Activated CD8-positive, alpha-beta memory T cell treated with anti-CD3 and anti-CD28 coated beads for 4 hours (primary cell): ENCODE measurements at regions not wholly inside any gene's neighbourhood (a gene's known extent, or its start where the extent isn't known, plus 50 kb on each side); places are given as distances from the start of the nearest gene placed in this dataset.

ENCODE experiments used
- DNase-seq, 2 donors: peaks; one replicate each; pipeline ENCODE4 v3.0.0-alpha.2; 2020; ENCODE audit warnings: low read depth in 2 of 2

DNA sequence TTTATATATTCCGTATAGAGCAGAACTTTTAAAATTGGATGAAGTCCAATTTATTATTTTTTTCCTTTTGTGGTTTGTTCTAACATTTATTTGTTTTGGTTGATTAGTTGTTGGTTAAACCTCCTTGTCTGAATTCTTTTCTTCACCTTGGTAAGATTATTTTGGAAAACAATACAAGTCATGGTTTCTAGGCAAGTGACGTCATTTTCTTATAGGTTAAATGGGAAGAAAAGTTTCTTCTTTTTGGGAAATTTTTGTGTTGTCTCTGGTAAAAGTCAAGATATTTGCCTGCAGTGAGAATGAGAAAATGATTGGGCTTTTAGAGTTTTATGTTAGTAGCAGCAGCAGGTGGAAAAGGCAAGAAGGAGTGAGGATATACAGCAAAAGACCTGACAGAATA is 197.9 kb downstream of the OTOR start:
- no peak for DNase-seq

GRCh38 chr20:16947479-16947878 is 199.3 kb downstream of the OTOR start:
- DNase-seq: no peak

- DNase-seq: no peak
Observed at GRCh38 chr20:16951876-16952275, 203.7 kb downstream of the OTOR start.

DNA sequence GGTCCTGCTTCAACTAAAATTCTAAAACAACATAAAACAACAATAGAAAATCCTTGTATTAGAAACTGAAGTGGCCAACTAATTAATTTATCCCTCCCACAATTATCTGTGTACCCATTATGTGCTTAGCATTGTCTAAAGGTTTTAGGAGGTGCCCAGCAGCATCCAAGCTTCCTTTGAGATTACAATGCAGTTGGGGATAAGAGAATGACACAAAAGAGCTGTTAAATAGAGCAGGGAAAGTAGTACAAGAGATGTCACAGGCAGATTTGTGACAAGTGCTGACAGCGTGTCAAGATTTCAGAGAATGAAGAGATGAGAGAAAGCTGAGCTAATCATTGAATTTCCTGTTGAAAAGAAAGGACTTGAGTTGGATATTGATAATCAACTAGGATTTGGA is 204.8 kb downstream of the OTOR start:
- DNase-seq: no peak

- no peak for DNase-seq
Observed at GRCh38 chr20:16953858-16954257, 205.7 kb downstream of the OTOR start.

- DNase-seq: no peak
Observed at GRCh38 chr20:16955462-16955861, 207.3 kb downstream of the OTOR start.

- no peak for DNase-seq
Observed at GRCh38 chr20:16955971-16956370, 207.8 kb downstream of the OTOR start.

DNA sequence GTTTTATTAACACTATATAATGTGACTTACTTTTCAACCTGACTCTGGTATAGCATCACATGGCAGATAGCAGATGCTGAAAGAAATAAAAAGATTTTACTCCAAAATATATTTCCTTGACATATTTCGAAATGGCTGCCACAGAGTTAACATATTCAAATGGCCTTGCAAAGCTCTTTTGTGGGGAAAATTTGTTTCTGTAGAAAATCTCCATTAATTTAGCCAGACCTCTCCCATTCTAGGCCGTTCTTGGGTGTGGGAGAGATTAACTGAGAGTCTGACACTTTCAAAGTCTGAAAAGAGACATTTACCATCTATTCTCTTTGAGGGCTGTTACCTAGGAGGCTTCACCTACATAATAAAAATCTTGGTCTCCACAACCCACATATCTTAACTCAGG is 217.2 kb downstream of the OTOR start:
- DNase-seq: no peak

DNA sequence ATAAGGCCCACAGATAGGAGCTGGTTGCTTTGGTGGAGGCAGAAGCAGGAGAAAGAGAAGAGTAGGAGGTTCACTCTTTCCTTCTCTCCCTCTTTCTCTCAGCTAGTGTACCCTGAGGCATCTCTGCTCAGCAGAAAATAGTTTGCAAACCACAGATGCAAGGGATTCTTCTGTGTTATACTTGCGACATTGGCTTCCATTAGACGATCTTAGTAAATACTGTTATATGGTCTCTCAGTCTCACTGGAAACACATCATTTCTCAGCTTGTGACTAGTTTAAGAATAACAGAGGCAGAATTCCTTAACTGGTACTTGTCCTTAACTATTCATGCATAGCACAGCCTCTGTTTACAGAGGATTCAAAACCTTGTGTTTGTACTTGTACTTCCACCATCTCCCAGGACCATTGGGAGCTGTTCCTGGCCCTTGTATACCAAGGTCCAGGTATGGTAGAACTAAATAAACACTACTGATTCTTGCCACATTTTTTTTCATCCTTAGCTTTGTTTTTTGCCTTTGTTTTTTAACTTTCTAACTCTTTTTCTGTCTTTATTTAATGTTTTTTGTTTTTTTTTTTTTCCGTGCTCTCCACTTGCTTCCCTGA is 218.2 kb downstream of the OTOR start:
- no peak for DNase-seq

GRCh38 chr20:16968099-16968498 is 219.9 kb downstream of the OTOR start:
- DNase-seq: no peak

DNA sequence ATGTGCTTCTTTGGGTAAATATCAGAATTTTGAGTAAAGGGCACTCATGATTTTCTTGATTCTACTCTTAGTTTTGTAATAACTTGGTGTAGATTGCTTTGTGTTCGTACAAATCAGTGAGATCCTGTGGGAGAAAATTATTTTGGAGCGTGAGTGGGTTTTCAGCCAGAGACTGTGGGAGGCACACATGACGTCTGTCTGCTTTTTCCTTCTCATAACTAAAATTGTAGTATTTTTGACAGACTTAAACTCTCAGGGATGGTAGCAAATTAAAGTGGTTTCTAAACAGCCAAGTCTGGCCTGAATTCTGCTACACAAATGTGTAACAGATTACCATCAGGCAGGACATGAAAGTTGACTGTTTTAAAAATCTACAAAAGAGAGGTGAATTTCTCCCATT is 222.6 kb downstream of the OTOR start:
- DNase-seq: no peak

DNA sequence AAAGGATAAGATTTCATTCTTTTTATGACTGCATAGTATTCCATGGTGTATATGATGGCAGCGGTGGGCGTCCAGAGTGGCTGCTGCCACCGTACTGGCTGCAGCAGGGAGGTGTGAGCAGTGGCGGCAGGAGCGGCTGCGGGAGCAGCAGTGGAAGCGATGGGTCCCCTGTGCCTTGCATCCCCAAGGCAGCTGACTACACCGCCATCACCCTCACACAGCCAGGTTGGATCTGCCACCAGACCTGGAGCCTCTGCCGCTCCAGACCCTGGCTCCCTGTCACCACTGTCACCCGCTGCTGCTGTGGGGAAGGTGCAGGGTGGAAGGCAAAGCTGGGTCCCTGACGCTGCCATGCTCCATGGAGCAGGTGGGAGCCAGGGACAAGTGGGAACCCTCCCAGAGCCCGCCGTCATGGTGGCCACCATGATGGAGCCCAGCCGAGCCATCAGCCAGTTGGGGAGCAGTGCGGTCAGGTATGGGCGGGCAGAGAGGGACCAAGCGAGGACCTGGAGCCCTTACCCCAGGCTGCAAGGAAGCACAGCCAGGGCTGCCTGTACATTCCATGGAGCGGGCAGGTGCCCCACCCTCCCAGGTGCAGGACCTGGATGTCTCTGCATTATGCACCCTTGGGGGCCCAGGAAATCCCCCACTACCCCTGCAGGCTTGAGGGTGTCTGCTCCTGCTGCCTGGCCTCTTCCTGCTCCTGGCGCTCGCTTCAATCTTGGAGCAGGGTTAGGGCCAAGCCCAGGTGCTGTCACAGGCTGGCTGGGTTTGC is 226.1 kb downstream of the OTOR start:
- DNase-seq: no peak

- DNase-seq: no peak
Observed at GRCh38 chr20:16974855-16975162, 226.7 kb downstream of the OTOR start.

DNA sequence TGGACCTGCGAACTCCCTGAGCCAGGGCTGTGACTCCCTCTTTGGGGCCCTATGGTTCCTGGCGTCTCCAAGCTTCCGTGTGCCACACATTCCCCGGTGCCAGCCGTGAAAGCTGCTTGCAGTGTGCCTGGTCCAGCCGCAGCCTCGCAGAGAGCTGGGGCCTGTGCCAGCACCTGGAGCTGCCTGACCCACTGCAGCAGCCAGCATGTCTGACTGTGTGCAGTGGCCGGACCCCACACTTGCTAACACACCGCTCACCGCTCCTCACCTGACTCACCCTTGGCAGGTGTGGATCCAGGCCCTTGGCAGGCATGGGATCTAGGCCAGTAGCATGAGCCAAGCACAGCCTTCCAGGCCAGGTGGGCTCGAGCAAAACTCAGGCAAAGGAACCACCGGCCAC is 227.5 kb downstream of the OTOR start:
- DNase-seq: no peak

GRCh38 chr20:16978497-16978896 is 230.3 kb downstream of the OTOR start:
- no peak for DNase-seq

- DNase-seq: no peak
Observed at GRCh38 chr20:16982091-16982726, 234.1 kb downstream of the OTOR start.

- DNase-seq: no peak
Observed at GRCh38 chr20:16984481-16984880, 236.3 kb downstream of the OTOR start.

DNA sequence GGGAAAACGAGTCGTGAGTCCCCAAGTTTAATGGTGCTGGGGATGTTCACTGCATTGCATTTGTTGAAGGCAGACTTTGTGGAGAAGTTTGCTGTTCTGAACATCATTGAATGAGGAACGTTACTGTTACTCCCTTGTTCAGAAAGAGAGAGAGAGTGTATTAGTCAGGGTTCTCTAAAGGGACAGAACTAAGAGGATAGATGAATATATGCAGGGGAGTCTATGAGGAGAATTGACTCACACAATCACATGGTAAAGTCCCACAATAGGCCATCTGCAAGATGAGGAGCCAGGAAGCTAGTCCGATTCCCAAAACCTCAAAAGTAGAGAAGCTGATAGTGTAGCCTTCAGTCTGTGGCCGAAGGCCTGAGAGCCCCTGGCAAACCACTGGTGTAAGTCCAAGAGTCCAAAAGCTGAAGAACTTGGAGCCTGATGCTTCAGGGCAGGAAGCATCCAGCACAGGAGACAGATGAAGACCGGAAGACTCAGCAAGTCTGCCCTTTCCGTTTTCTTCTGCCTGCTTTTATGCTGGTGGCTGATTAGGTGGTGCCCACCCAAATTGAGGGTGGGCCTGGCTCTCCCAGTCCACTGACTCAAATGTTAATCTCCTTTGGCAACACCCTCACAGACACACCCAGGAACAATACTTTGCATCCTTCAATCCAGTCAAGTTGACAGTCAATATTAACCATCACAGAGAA is 223.5 kb upstream of the PCSK2 start:
- DNase-seq: no peak

DNA sequence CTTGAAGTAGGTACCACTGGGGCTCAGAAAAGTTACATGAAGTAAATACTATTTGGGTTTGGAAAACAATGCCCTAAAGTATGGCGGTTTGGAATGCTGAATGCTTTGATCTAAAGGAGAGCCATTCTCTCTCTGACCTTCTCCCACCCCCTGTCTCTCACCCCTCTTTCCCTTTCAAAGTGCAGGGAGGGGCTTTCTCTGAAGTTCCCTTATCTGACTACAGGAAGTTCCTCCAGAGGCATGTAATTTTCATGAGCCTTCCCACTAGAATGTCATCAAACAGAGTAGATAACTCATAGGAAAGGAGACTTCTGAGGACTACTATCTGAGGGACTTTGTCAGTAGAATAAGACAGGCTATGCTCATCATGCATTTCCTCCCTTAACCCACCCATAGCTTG is 216.7 kb upstream of the PCSK2 start:
- no peak for DNase-seq

DNA sequence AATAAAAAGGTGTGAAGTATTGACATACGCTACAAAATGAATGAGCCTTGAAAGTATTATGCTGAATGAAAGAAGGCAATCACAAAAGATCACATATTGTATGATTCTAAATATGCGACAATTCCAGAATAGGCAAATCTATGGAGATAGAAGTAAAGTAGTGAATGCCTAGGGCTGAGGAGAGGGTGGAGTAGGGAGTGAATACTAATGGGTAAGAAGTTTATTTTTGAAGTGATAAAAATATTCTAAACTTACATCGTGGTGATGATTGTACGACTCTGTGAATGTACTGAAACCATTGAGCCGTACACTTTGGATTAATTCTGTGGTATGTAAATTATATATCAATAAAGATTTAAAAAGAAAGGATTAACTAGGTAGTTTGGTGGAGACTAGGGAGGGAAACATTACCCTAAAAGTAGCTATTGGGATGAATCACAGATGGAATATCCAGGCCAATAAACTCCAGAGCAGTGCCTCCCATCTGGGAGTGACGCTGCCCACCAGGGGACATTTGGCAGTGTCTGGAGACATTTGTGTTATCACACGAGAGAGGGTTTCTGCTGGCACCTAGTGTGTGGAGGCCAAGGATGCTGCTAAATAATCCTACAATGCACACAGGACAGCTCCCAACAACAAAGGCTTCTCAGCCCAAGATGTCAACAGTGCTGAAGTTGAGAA is 214.2 kb upstream of the PCSK2 start:
- DNase-seq: no peak

GRCh38 chr20:17014217-17014616 is 212.6 kb upstream of the PCSK2 start:
- no peak for DNase-seq

- no peak for DNase-seq
Observed at GRCh38 chr20:17014756-17015366, 212.0 kb upstream of the PCSK2 start.
